Uterus (tissue), 2 donors: ENCODE measurements at regions not wholly inside any gene's neighbourhood (a gene's known extent, or its start where the extent isn't known, plus 50 kb on each side); places are given as distances from the start of the nearest gene placed in this dataset.

Experiments
- CTCF ChIP-seq, 4 experiments: fragments of 200-600 bp in 2 of 4; fragments of 450-650 bp in 2 of 4; sonication (generic) in 2 of 4; IDR thresholded peaks; one replicate each; pipeline ENCODE4 v1.5.1; 2016 to 2019; ENCODE audit warnings: antibody characterized with exemption in 4 of 4, mild to moderate bottlenecking in 2 of 4, moderate library complexity in 1 of 4
- POLR2A ChIP-seq, 2 donors: fragments of 450-650 bp; IDR thresholded peaks; one replicate each; pipeline ENCODE4 v1.6.1; 2016; ENCODE audit warnings: antibody characterized with exemption in 2 of 2, mild to moderate bottlenecking in 1 of 2, moderate library complexity in 1 of 2

GRCh38 chr2:199147216-199147615, 310.5 kb downstream of the SATB2 start:
- TF ChIP-seq CTCF (IDR thresholded peaks at IDR 0.05): no peak
- no peak for TF ChIP-seq POLR2A (IDR thresholded peaks at IDR 0.05)
